ENCODE measurements at regions not wholly inside any gene's neighbourhood (a gene's known extent, or its start where the extent isn't known, plus 50 kb on each side); places are given as distances from the start of the nearest gene placed in this dataset.

DNA sequence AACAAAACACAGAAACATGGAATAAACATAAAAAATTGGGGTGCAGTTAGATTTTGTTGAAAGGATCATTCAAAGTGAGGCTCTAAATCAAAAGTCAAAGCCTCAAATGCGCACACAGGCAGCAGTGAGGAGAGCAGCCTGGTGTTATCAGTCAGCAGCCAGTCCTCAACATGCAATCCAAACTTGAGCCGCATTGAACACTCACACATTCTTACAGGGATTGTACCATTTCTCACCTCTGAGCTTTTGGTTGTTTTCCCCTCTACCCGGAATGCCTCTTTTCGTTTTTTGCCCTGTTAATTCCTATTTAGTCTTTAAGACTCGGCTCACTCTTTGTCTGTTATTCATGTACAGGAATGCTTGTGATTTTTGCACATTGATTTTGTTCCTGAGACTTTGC, 81.1 kb upstream of the PUM3 start:
- TF ChIP-seq POLR2A (IDR thresholded peaks at IDR 0.05), result no peak
- TF ChIP-seq, protein P1, sequence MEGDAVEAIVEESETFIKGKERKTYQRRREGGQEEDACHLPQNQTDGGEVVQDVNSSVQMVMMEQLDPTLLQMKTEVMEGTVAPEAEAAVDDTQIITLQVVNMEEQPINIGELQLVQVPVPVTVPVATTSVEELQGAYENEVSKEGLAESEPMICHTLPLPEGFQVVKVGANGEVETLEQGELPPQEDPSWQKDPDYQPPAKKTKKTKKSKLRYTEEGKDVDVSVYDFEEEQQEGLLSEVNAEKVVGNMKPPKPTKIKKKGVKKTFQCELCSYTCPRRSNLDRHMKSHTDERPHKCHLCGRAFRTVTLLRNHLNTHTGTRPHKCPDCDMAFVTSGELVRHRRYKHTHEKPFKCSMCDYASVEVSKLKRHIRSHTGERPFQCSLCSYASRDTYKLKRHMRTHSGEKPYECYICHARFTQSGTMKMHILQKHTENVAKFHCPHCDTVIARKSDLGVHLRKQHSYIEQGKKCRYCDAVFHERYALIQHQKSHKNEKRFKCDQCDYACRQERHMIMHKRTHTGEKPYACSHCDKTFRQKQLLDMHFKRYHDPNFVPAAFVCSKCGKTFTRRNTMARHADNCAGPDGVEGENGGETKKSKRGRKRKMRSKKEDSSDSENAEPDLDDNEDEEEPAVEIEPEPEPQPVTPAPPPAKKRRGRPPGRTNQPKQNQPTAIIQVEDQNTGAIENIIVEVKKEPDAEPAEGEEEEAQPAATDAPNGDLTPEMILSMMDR (IDR thresholded peaks at IDR 0.05), result no peak
